Liver (tissue), 3 donors: ENCODE measurements at regions not wholly inside any gene's neighbourhood (a gene's known extent, or its start where the extent isn't known, plus 50 kb on each side); places are given as distances from the start of the nearest gene placed in this dataset.

Experiments
- ATF3 ChIP-seq: IDR thresholded peaks from 2 replicates; pipeline ENCODE4 v1.6.1; 2016; ENCODE audit warnings: antibody characterized with exemption
- CTCF ChIP-seq: fragments of 150-350 bp; IDR thresholded peaks from 2 replicates; pipeline ENCODE4 v1.5.1; 2017; ENCODE audit warnings: improper control_type of control experiment, low read depth, low read length; ENCODE audit not compliant: missing input control
- FOXA1 ChIP-seq: IDR thresholded peaks from 2 replicates; pipeline ENCODE4 v1.6.1; 2016; ENCODE audit warnings: antibody characterized with exemption
- GABPA ChIP-seq, 2 donors: IDR thresholded peaks in 1 of 2; conservative IDR thresholded peaks in 1 of 2; 2 replicates each; pipeline ENCODE4 v1.6.1; 2016; ENCODE audit warnings: antibody characterized with exemption in 2 of 2, mild to moderate bottlenecking in 1 of 2, moderate library complexity in 1 of 2
- HNF4A ChIP-seq, 2 donors: conservative IDR thresholded peaks; 2 replicates each; pipeline ENCODE4 v1.6.1; 2016; ENCODE audit warnings: antibody characterized with exemption in 2 of 2, mild to moderate bottlenecking in 2 of 2
- JUND ChIP-seq, 2 donors: IDR thresholded peaks; 2 replicates each; pipeline ENCODE4 v1.6.1; 2016; ENCODE audit warnings: antibody characterized with exemption in 2 of 2
- MAX ChIP-seq: IDR thresholded peaks from 2 replicates; pipeline ENCODE4 v1.6.1; 2016; ENCODE audit warnings: antibody characterized with exemption
- RAD21 ChIP-seq, 2 donors: IDR thresholded peaks; 2 replicates each; pipeline ENCODE4 v1.6.1; 2016; ENCODE audit warnings: antibody characterized with exemption in 2 of 2, mild to moderate bottlenecking in 2 of 2
- REST ChIP-seq: IDR thresholded peaks from 2 replicates; pipeline ENCODE4 v1.6.1; 2016; ENCODE audit warnings: antibody characterized with exemption, mild to moderate bottlenecking
- RXRA ChIP-seq, 2 donors: IDR thresholded peaks; 2 replicates each; pipeline ENCODE4 v1.6.1; 2017 to 2018; ENCODE audit warnings: antibody characterized with exemption in 2 of 2, mild to moderate bottlenecking in 1 of 2
- SP1 ChIP-seq: IDR thresholded peaks from 2 replicates; pipeline ENCODE4 v1.6.1; 2018; ENCODE audit warnings: antibody characterized with exemption, mild to moderate bottlenecking
- TAF1 ChIP-seq: conservative IDR thresholded peaks from 2 replicates; pipeline ENCODE4 v1.6.1; 2016; ENCODE audit warnings: antibody characterized with exemption, mild to moderate bottlenecking
- YY1 ChIP-seq: IDR thresholded peaks from 2 replicates; pipeline ENCODE4 v1.6.1; 2016; ENCODE audit warnings: antibody characterized with exemption, mild to moderate bottlenecking
- ZBTB33 ChIP-seq: IDR thresholded peaks from 2 replicates; pipeline ENCODE4 v1.6.1; 2016; ENCODE audit warnings: antibody characterized with exemption
- donor health status: healthy.
- donor health status: healthy.

- no peak for TF ChIP-seq YY1
- no peak for TF ChIP-seq CTCF
- no peak for TF ChIP-seq TAF1
- no peak for TF ChIP-seq REST
- TF ChIP-seq SP1 = no peak
- no peak for TF ChIP-seq FOXA1
- no peak for TF ChIP-seq MAX
- no peak for TF ChIP-seq RXRA (IDR thresholded peaks at IDR 0.05)
- no peak for TF ChIP-seq ZBTB33
- no peak for TF ChIP-seq RAD21 (IDR thresholded peaks at IDR 0.05)
- TF ChIP-seq ATF3 = no peak
- TF ChIP-seq HNF4A (conservative IDR thresholded peaks at IDR 0.05) = no peak
- no peak for TF ChIP-seq JUND (IDR thresholded peaks at IDR 0.05)
- no peak for TF ChIP-seq GABPA (IDR thresholded peaks at IDR 0.05 in 1 of 2, conservative IDR thresholded peaks at IDR 0.05 in 1 of 2)
Observed at GRCh38 chr6:74455786-74456185, 750.1 kb downstream of the COL12A1 start.
